ENCODE measurements at regions not wholly inside any gene's neighbourhood (a gene's known extent, or its start where the extent isn't known, plus 50 kb on each side); places are given as distances from the start of the nearest gene placed in this dataset.

GRCh38 chr11:37942081-37942480 lies 1344.0 kb upstream of the RAG2 start:
- no peak for DNase-seq
- no peak overlapping the region for H3K4me3 ChIP-seq
- H3K27me3 ChIP-seq, result no peaks in the 10 kb centered on the region
- no peak for TF ChIP-seq POLR2A (IDR thresholded peaks at IDR 0.05)
- no peak for TF ChIP-seq POLR2AphosphoS5 (IDR thresholded peaks at IDR 0.05)
- TF ChIP-seq CTCF (IDR thresholded peaks at IDR 0.05), result no peak
- no peak for TF ChIP-seq EP300 (IDR thresholded peaks at IDR 0.05)
- intact Hi-C loops (cut with DNase I; ENCODE audit: low total_unique reads), result no loop called here
- peaks cover 0 to 17% (median 4%) of the 10 kb centered on the region in 4 donors for H3K9me3 ChIP-seq
- H3K27ac ChIP-seq, result no peak overlapping the region
- 36 to 47% (median 42%) methylated on average over 2 of the region's 2 CpGs for WGBS, 5 donors
- H3K36me3 ChIP-seq, result no peaks in the 10 kb centered on the region
- no peaks in the 10 kb centered on the region for H3K4me1 ChIP-seq

- Histone ChIP-seq H3K4me3 (no peak overlapping the region), H3K27me3 (no peaks in the 10 kb centered on the region), H3K9me3 (peaks cover 0 to 5% (median 2%) of the 10 kb centered on the region in 4 donors), H3K36me3 (no peaks in the 10 kb centered on the region), H3K4me1 (no peaks in the 10 kb centered on the region), H3K27ac (no peak overlapping the region)
- TF ChIP-seq POLR2AphosphoS5 (IDR thresholded peaks at IDR 0.05), result no peak
- no peak for TF ChIP-seq EP300 (IDR thresholded peaks at IDR 0.05)
- no peak for TF ChIP-seq POLR2A (IDR thresholded peaks at IDR 0.05)
- no peak for TF ChIP-seq CTCF (IDR thresholded peaks at IDR 0.05)
- no peak for DNase-seq
- intact Hi-C loops (cut with DNase I; ENCODE audit: low total_unique reads), result no loop called here
- WGBS, 5 donors, result 78 to 91% (median 85%) methylated on average over 3 of the region's 3 CpGs
Observed at GRCh38 chr11:37929100-37929653, 1331.1 kb upstream of the RAG2 start.

- no peak overlapping the region for H3K27ac ChIP-seq
- DNase-seq, result no peak
- no peaks in the 10 kb centered on the region for H3K36me3 ChIP-seq
- intact Hi-C loops (cut with DNase I; ENCODE audit: low total_unique reads), result no loop called here
- H3K9me3 ChIP-seq, result no peaks in the 10 kb centered on the region
- H3K4me3 ChIP-seq, result no peak overlapping the region
- no peaks in the 10 kb centered on the region for H3K4me1 ChIP-seq
- H3K27me3 ChIP-seq, result no peaks in the 10 kb centered on the region
- TF ChIP-seq EP300 (IDR thresholded peaks at IDR 0.05) (no peak), CTCF (IDR thresholded peaks at IDR 0.05) (no peak), POLR2A (IDR thresholded peaks at IDR 0.05) (no peak), POLR2AphosphoS5 (IDR thresholded peaks at IDR 0.05) (no peak)
Observed at GRCh38 chr11:37926772-37927171, 1328.7 kb upstream of the RAG2 start.

- TF ChIP-seq EP300 (IDR thresholded peaks at IDR 0.05), result no peak
- no peak for TF ChIP-seq POLR2A (IDR thresholded peaks at IDR 0.05)
- no peak for TF ChIP-seq POLR2AphosphoS5 (IDR thresholded peaks at IDR 0.05)
- no peak for TF ChIP-seq CTCF (IDR thresholded peaks at IDR 0.05)
- Histone ChIP-seq H3K27me3 (no peaks in the 10 kb centered on the region), H3K27ac (no peak overlapping the region), H3K36me3 (no peaks in the 10 kb centered on the region), H3K4me3 (no peak overlapping the region), H3K9me3 (no peaks in the 10 kb centered on the region), H3K4me1 (no peaks in the 10 kb centered on the region)
- peak in 1 of 2 donors; percentile 17 for DNase-seq
- intact Hi-C loops (cut with DNase I; ENCODE audit: low total_unique reads), result no loop called here
Observed at GRCh38 chr11:37916331-37916730, 1318.3 kb upstream of the RAG2 start.

Measured in stomach (tissue), 8 donors.